Heart right ventricle (tissue), 16 donors: ENCODE measurements at regions not wholly inside any gene's neighbourhood (a gene's known extent, or its start where the extent isn't known, plus 50 kb on each side); places are given as distances from the start of the nearest gene placed in this dataset.
A peak's percentile ranks its signal among the peaks of the same experiment; 100 is the strongest.

ENCODE experiments used
- ATAC-seq, 8 donors: fragments of 200-7000 bp; cut with Tn5 transposase; one replicate each; pipeline ENCODE4 v1.9.1; 2020; ENCODE audit warnings: mild to moderate bottlenecking in 8 of 8, moderate library complexity in 8 of 8, moderate number of reproducible peaks in 1 of 8
- DNase-seq, 2 donors: peaks; one replicate each; pipeline ENCODE4 v3.0.0-alpha.2; 2020
- H3K27ac ChIP-seq, 10 donors: fragments of 200-600 bp; sonication (generic) in 2 of 10; one replicate each; pipeline versions ENCODE4 v1.5.0 to v1.8.0; 2020 to 2022; ENCODE audit warnings: mild to moderate bottlenecking in 3 of 10
- H3K27me3 ChIP-seq, 7 donors: fragments of 200-600 bp; one replicate each; pipeline ENCODE4 v1.8.0; 2021 to 2022; ENCODE audit warnings: mild to moderate bottlenecking in 2 of 7
- H3K36me3 ChIP-seq, 9 donors: fragments of 200-600 bp; sonication (generic) in 1 of 9; one replicate each; pipeline versions ENCODE4 v1.5.0 to v1.8.0; 2020 to 2022; ENCODE audit warnings: mild to moderate bottlenecking in 2 of 9
- H3K4me1 ChIP-seq, 9 donors: fragments of 200-600 bp; sonication (generic) in 1 of 9; one replicate each; pipeline versions ENCODE4 v1.5.0 to v1.8.0; 2020 to 2022; ENCODE audit warnings: mild to moderate bottlenecking in 4 of 9
- H3K4me3 ChIP-seq, 10 donors: fragments of 200-600 bp; sonication (generic) in 2 of 10; one replicate each; pipeline versions ENCODE4 v1.5.0 to v1.8.0; 2020 to 2022; ENCODE audit warnings: mild to moderate bottlenecking in 7 of 10, moderate library complexity in 2 of 10
- H3K9me3 ChIP-seq, 11 donors: fragments of 200-600 bp in 10 of 11; sonication (generic) in 2 of 11; one replicate each; pipeline versions ENCODE4 v1.5.0 to v1.8.0; 2013 to 2022; ENCODE audit warnings: mild to moderate bottlenecking in 2 of 11, control low read depth in 1 of 11, moderate library complexity in 1 of 11
- CTCF ChIP-seq, 9 donors: fragments of 200-600 bp; sonication (generic) in 2 of 9; IDR thresholded peaks; one replicate each; pipeline versions ENCODE4 v1.5.0 to v1.8.0; 2021 to 2022; ENCODE audit warnings: antibody characterized with exemption in 9 of 9, mild to moderate bottlenecking in 5 of 9, moderate library complexity in 1 of 9
- WGBS, 2 donors: extraction: QIAGEN DNeasy Blood & Tissue Kit; methylation state at CpG; one replicate each; pipeline ENCODE4 v1.1.7; 2013; ENCODE audit warnings: inconsistent platforms in 1 of 2; 5-methylcytosine and 5-hydroxymethylcytosine counted together
- intact Hi-C, 10 donors: fragments of 100-400 bp; cut with DNase I; formaldehyde crosslinking; loops; one replicate each; pipeline versions ENCODE4 v1.11.1 to v1.14.2; 2022
- donor health status: Arrhythmogenic right ventricular cardiomyopathy.
- donor health status: ischemic (EF 13 %, LVEDD 7.1; RV severe dilation, severe dysfunction).
- donor health status: healthy with polysubstance abuse.
- donor health status: DM: no; HTN: yes; CAD: no.
- donor health status: DM: no; HTN: no; CAD: no.
- donor health status: ischemic (EF 25% LVEDD 6.9; RV normal size, moderate dysfunction).
- donor health status: ischemic (EF 25% LVEDD 5.7; RV mildly dilated, moderate dysfunction).
- donor health status: healthy.
- donor health status: DM: yes; HTN: yes; CAD: no.
- donor health status: Ischemic cardiomyopathy.
- donor health status: ischemic (EF 35%, LVEDD 5.7; RV mildly dilated, moderate dysfunction).
- donor health status: nonischemic (EF 11% LVEDD 7.7; RV severe dilation, severe dysfunction).
- donor health status: DM: yes; HTN: yes; CAD: no.
- donor health status: PGD.
- donor health status: ischemic (EF 29% LVEDD 5.4; RV normal size, mild dysfunction).
- donor health status: nonischemic (EF 23%, LVEDD 6.1; RV moderate dilation, normal function).

GRCh38 chr10:24793648-24794379 is 70.1 kb upstream of the ARHGAP21 start:
- no peak for DNase-seq
- Histone ChIP-seq H3K4me1 (no peaks in the 10 kb centered on the region), H3K27me3 (no peaks in the 10 kb centered on the region), H3K36me3 (no peaks in the 10 kb centered on the region), H3K4me3 (no peak overlapping the region), H3K27ac (no peak overlapping the region), H3K9me3 (no peaks in the 10 kb centered on the region)
- no peak for ATAC-seq
- intact Hi-C loops, result no loop called here
- TF ChIP-seq CTCF (IDR thresholded peaks at IDR 0.05), result no peak
- 80 to 83% methylated on average over 5 of the region's 5 CpGs for WGBS, 2 donors

GRCh38 chr10:24792638-24793037 is 69.0 kb upstream of the ARHGAP21 start:
- Histone ChIP-seq H3K9me3 (no peaks in the 10 kb centered on the region), H3K27me3 (no peaks in the 10 kb centered on the region), H3K27ac (no peak overlapping the region), H3K4me3 (no peak overlapping the region), H3K4me1 (no peaks in the 10 kb centered on the region), H3K36me3 (no peaks in the 10 kb centered on the region)
- DNase-seq, result no peak
- WGBS, 2 donors, result 80 to 82% methylated on average over 2 of the region's 2 CpGs
- ATAC-seq, result no peak
- intact Hi-C loops, result no loop called here
- TF ChIP-seq CTCF (IDR thresholded peaks at IDR 0.05), result no peak

- intact Hi-C loops, result no loop called here
- Histone ChIP-seq H3K36me3 (no peaks in the 10 kb centered on the region), H3K27ac (peak overlapping the region in 2 of 10 donors; percentile 8 to 13), H3K4me3 (no peak overlapping the region), H3K27me3 (no peaks in the 10 kb centered on the region), H3K9me3 (no peaks in the 10 kb centered on the region), H3K4me1 (no peaks in the 10 kb centered on the region)
- DNase-seq (no peak), ATAC-seq (no peak)
- WGBS, 2 donors, result 72 to 76% methylated on average over 7 of the region's 7 CpGs
- no peak for TF ChIP-seq CTCF (IDR thresholded peaks at IDR 0.05)
Measured at GRCh38 chr10:24791084-24791726, 67.5 kb upstream of the ARHGAP21 start.

GRCh38 chr10:24790599-24790998 is 66.9 kb upstream of the ARHGAP21 start:
- no peaks in the 10 kb centered on the region for H3K9me3 ChIP-seq
- intact Hi-C loops, result no loop called here
- no peak for TF ChIP-seq CTCF (IDR thresholded peaks at IDR 0.05)
- H3K36me3 ChIP-seq, result no peaks in the 10 kb centered on the region
- no peak for DNase-seq
- no peaks in the 10 kb centered on the region for H3K27me3 ChIP-seq
- H3K4me1 ChIP-seq, result no peaks in the 10 kb centered on the region
- no peak overlapping the region for H3K4me3 ChIP-seq
- peak overlapping the region in 2 of 10 donors; percentile 8 to 13 for H3K27ac ChIP-seq
- 68% methylated on average over 11 of the region's 11 CpGs for WGBS, 2 donors
- ATAC-seq, result peak in 1 of 8 donors; percentile 20
